ENCODE measurements at regions not wholly inside any gene's neighbourhood (a gene's known extent, or its start where the extent isn't known, plus 50 kb on each side); places are given as distances from the start of the nearest gene placed in this dataset.

GRCh38 chr6:137958811-137959565, 91.9 kb downstream of the TNFAIP3 start:
- Mint-ChIP-seq H3K27me3 (ENCODE audit: insufficient read depth, low read depth, poor library complexity) (no peaks in the 10 kb centered on the region), H3K36me3 (ENCODE audit: low read depth) (no peaks in the 10 kb centered on the region; the same call in 2 of the 3 replicates), H3K9me3 (peaks cover 22% of the 10 kb centered on the region; the same call in 2 of the 3 replicates), H3K4me1 (no peaks in the 10 kb centered on the region; the same call in 2 of the 3 replicates), H3K27ac (no peak overlapping the region), H3K4me3 (no peak overlapping the region)
- H2AFZ ChIP-seq, result no peak overlapping the region
- H3K9me2 ChIP-seq (ENCODE audit: insufficient read depth), result 0 out of 2 replicates have a peak, but pooled peaks cover 4% of the 10 kb centered on the region
- H3K27ac ChIP-seq (ENCODE audit: low read depth), result no peak overlapping the region
- H3K36me3 ChIP-seq (ENCODE audit: insufficient read depth), result 0 out of 2 replicates have a peak, but pooled peaks cover 7% of the 10 kb centered on the region
- H3K4me3 ChIP-seq, result no peak overlapping the region
- DNase-seq (ENCODE audit: low spot score) (no peak), ATAC-seq (no peak)
- no peaks in the 10 kb centered on the region for H3F3A ChIP-seq (replicated peaks; ENCODE audit: low read depth)
- H3K27me3 ChIP-seq (ENCODE audit: insufficient read depth), result no peaks in the 10 kb centered on the region
- H3K4me2 ChIP-seq, result no peak overlapping the region
- no peak for TF ChIP-seq ETS1 (IDR thresholded peaks at IDR 0.05)
- TF ChIP-seq STAT1 (IDR thresholded peaks at IDR 0.05; ENCODE audit: unreplicated experiment), result no peak
- TF ChIP-seq POLR2AphosphoS5 (IDR thresholded peaks at IDR 0.05; ENCODE audit: low read depth), result no peak
- no peaks in the 10 kb centered on the region for H3K79me2 ChIP-seq (replicated peaks; ENCODE audit: insufficient read depth)
- H4K20me1 ChIP-seq (replicated peaks; ENCODE audit: insufficient read depth), result no peaks in the 10 kb centered on the region
- H3K4me1 ChIP-seq (ENCODE audit: insufficient read depth), result peaks cover 5% of the 10 kb centered on the region; the same call in 1 of the 2 replicates

- no peaks in the 10 kb centered on the region for H3K79me2 ChIP-seq (replicated peaks; ENCODE audit: insufficient read depth)
- no peak overlapping the region for H2AFZ ChIP-seq
- H3K27me3 Mint-ChIP-seq (ENCODE audit: insufficient read depth, low read depth, poor library complexity), result no peaks in the 10 kb centered on the region
- no peak overlapping the region for H3K4me2 ChIP-seq
- no peaks in the 10 kb centered on the region for H3K4me1 ChIP-seq (ENCODE audit: insufficient read depth)
- H3F3A ChIP-seq (replicated peaks; ENCODE audit: low read depth), result no peaks in the 10 kb centered on the region
- H3K4me1 Mint-ChIP-seq, result no peaks in the 10 kb centered on the region
- DNase-seq (ENCODE audit: low spot score) (no peak), ATAC-seq (no peak)
- peaks cover 22% of the 10 kb centered on the region; the same call in 2 of the 3 replicates for H3K9me3 Mint-ChIP-seq
- no peak overlapping the region for H3K4me3 Mint-ChIP-seq
- H3K27me3 ChIP-seq (ENCODE audit: insufficient read depth), result no peaks in the 10 kb centered on the region
- 0 out of 2 replicates have a peak, but pooled peaks cover 7% of the 10 kb centered on the region for H3K36me3 ChIP-seq (ENCODE audit: insufficient read depth)
- TF ChIP-seq STAT1 (IDR thresholded peaks at IDR 0.05; ENCODE audit: unreplicated experiment), result no peak
- TF ChIP-seq ZNF462 (CRISPR knock-in tag; IDR thresholded peaks at IDR 0.05), result no peak
- no peak for TF ChIP-seq EZH2phosphoT487 (IDR thresholded peaks at IDR 0.05; ENCODE audit: unreplicated experiment)
- TF ChIP-seq CREB1 (CRISPR knock-in tag; IDR thresholded peaks at IDR 0.05; ENCODE audit: low read depth), result no peak
- H3K4me3 ChIP-seq, result no peak overlapping the region
- 0 out of 2 replicates have a peak, but pooled peaks cover 7% of the 10 kb centered on the region for H3K9me2 ChIP-seq (ENCODE audit: insufficient read depth)
- no peak overlapping the region for H3K27ac Mint-ChIP-seq
- H3K36me3 Mint-ChIP-seq (ENCODE audit: low read depth), result no peaks in the 10 kb centered on the region; the same call in 2 of the 3 replicates
- no peaks in the 10 kb centered on the region for H4K20me1 ChIP-seq (replicated peaks; ENCODE audit: insufficient read depth)
- no peak overlapping the region for H3K27ac ChIP-seq (ENCODE audit: low read depth)
These were observed 95.7 kb downstream of the TNFAIP3 start for GRCh38 chr6:137962725-137963124.
